Stimulated activated CD8-positive, alpha-beta memory T cell treated with anti-CD3 and anti-CD28 coated beads, Interleukin-2, amount 100 ng/mL, for 1 hour (primary cell): ENCODE measurements at regions not wholly inside any gene's neighbourhood (a gene's known extent, or its start where the extent isn't known, plus 50 kb on each side); places are given as distances from the start of the nearest gene placed in this dataset.

Source experiments
- DNase-seq, 2 donors: peaks; one replicate each; pipeline ENCODE4 v3.0.0-alpha.2; 2020; ENCODE audit warnings: low read depth in 2 of 2

DNA sequence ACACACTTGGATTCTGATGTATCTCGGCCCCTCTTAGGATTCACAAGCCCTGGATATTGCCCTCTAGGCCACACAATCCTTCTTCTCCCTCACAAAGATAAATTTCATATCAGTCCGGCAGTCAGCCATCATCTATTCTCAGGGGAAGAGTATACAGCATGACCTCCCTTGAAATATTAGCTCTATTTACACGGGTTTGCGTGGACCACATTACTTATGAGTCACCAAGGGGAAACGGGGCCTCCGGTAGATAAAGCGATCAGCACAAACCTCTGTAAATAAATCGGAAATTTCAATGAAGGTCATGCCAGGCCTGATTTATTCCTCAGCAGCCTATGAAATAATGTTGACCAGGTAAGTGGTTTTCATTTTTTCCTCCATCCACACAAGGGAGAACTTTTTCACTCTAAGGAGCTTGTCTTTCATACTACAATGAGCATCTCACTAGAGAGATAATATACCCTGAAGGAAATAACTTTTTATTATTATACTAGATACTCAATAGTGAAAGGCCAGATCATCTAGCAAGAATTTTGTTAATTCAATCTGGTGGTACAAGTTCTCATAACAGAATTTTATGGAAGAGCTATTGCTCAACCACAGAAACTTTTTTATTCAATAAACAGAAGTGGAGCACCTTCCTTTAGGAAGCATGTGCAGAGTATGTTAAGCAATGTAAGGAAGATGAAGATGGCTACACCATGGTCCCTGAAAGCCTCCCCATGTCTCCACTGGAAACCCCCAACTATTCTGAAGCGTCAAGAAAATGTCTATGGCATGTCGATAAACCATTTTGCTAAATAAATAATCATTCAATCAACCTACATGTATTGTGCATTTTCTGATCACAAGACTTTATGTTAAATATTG is 125.2 kb upstream of the PIK3C3 start:
- DNase-seq, result no peak

DNA sequence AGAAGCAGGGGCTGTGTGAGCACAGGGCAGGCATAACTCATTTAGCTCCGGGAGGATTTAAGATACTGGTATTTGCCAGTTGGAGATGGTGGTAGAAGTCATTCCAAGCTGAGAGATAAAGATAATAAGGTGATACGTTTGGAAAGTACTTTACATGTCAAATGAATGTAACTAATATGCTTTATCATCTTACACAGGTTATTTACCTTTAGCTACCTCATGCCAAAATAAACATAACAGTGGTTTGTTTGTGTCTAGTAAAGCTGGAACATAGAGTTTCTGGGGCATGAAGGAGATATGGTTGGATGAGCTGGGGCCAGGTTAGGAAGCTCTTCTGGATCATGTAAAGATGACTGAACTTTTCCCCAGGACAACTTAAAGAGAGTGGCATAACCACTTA is 126.9 kb upstream of the PIK3C3 start:
- no peak for DNase-seq

DNA sequence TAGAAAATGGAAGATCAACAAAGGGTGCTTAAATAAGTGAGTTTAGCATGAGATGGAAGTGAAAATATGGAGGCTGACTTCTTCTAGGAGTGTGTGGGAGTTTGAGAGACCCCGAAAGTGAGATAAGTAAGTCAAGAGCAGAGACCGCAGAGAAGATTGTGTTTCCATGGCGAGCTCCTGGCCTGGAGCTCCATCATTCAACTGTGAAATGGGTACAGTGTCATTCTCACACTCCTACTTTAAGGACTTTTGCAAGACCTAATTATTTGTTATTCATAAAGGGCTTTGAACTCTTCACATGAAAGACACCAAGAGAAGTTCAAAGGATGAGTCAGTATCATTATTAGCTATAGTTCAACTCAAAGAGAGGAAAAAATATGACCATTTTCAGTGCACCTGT is 134.2 kb upstream of the PIK3C3 start:
- DNase-seq, result no peak

DNA sequence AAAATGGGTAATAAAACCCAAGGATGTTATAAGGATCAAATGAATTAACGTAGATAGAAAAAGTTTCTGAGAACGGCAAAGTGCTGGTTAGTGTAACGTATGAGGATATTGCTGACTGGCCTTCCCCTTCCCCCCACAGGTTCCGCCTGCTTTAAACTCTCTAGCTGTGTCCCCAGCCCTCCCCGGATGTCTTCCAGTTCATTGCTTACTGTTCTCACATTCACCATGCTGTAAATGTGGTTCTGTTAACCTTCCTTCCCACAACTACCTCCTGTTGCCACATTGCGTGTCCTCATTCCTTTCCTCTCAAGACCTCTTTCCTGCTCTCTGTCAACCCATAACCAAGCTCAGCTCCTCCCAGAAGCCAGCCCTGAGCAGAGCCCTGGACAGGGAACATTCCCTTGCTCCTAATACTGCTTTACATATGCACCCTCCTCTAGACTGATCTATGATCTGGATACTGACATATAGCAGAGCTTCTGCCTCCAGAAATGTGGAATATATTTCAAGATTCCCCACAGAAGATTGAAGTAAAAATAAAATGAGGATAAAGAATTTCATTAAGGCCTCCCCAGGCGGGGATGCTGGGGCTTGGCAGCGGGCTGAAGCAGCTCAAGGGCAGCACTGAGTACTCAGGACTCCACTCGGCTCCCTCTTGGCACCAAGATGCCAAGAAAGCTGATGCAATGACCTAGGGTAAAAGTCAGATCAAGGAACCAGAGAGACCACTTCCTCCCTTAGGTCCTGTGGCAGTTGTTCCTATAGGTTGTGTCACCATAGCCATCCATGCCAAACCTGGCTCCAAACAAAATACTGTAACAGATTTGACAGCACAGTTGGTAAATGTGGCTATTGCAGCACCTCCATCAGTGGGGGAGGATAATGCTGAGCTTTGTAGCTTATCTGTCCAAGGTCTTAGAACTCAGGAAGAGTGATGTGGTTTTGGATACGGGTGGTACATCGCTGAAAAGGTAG is 136.4 kb upstream of the PIK3C3 start:
- no peak for DNase-seq

DNA sequence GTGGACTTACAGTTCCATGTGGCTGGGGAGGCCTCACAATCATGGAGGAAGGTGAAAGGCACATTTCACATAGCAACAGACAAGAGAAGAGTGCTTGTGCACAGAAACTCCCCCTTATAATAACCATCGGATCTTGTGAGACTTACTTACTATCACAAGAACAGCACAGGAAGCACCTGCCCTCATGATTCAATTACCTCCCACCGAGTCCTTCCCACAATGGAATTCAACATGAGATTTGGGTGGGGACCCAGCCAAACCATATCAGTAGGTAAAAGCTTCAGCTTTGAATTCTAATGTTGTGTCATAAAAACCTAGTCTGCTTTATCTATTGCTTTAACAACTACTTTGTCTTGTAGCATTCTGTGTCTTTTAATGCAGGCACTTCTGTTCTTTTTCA is 140.4 kb upstream of the PIK3C3 start:
- no peak for DNase-seq

DNA sequence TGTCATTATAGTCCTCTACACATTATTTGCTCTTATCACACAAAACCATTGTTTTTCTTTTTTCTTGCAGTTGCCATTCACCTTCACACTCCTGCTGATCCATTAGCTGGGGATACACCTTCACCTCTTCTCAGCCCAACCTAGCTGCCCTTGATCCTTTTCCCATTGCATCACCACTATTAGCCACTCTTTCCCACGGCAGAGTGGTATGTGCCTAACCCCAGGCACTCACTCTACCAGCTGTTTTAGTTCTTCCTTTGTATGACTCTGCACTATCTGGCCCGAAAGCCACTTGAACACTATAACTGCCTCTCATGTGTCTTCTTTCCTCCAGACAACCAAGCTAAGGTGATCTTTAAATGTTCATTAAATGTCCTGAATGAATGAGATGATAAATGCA is 145.4 kb upstream of the PIK3C3 start:
- DNase-seq, result no peak

DNA sequence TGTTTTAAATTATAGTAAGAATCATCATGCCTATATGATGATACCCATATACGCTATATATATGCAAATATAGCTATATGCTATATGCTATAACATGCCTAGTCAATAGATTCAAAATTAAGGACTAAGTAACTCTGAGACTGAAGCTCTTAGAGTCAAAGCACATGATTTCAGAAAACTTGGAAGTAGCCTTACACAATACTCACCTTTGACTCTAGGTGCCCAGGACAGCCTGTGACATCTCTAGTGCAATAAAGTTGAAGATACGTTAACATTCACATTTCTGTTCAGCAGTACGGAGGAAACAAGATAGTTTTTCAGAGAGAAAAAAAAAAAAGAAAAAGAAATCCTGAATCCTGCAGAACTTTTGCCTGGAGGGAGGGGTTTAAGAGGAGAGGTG is 149.7 kb upstream of the PIK3C3 start:
- no peak for DNase-seq

DNA sequence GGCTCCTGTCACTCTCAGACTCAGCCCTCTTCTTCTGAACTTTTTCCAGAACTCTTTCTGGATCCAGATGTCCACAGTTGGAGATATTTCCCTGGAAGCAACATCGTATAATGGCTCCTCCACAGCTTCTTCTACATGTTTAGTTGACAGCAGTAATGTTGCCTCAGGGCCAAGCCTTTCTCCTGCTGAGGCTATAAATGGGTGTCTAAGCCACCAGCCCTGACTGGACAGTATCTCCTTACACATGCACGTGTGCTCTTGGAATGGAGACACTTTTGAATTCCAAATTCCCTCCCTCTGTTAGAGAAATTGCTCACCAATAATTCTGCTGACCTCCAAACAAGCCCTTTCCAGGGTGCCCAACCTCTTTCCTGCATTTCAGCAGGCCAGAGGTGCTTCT is 156.2 kb upstream of the PIK3C3 start:
- DNase-seq, result no peak

DNA sequence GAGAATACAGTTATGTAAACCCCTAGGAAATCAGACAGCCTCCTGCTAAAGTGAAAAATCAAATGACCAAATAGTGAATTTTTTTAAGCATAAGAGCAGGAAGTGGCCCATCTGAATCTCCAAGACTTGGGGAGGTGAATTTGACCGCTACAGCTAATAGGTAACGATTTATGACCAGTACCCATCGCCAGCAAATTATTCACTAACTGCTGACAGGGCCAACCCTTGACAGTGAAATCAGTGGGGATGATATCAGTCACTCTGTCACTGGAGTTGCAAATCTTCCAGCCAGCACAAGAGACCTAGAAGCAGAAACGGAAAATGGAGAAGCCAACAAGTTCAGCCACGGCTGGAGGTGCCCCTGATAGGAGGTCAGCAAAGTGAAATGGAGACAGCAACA is 164.3 kb upstream of the PIK3C3 start:
- DNase-seq, result no peak

DNA sequence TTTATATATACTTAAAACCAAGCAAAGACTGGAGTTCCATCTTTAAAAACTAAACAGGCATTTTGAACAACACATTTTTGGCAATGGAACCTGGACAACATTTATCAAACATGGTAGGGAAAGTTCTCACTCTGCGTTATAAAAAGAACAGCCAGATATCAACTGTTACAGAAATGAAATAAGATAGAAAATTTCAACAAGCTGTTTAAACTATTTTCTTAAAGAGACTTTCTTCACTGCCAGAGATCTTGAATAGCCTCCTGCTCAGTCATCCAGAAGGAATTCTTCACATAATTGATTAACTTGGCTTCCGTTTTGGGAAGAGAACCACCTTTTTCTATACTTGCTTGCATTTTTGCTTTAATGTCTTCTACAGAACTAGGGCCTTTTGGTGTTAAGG is 166.0 kb upstream of the PIK3C3 start:
- no peak for DNase-seq

DNA sequence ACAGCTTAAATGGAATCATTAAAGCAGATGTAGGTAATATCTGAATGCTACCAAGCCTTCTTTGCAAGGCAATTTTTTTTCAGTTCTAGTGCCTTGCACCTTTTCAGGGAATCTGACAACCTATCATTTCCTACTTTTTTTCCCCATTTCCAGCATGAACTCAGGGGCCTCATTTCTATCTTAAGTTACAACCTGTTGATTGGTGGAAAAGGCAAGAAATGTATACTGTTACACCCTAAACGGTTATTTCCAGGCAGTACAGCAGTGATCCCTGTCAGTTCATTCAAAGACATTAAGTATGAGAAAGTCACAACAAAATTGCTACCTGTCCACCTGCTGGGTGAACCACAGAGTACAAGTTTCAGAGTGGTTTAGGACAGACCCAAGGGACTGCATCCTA is 171.2 kb upstream of the PIK3C3 start:
- DNase-seq, result no peak

DNA sequence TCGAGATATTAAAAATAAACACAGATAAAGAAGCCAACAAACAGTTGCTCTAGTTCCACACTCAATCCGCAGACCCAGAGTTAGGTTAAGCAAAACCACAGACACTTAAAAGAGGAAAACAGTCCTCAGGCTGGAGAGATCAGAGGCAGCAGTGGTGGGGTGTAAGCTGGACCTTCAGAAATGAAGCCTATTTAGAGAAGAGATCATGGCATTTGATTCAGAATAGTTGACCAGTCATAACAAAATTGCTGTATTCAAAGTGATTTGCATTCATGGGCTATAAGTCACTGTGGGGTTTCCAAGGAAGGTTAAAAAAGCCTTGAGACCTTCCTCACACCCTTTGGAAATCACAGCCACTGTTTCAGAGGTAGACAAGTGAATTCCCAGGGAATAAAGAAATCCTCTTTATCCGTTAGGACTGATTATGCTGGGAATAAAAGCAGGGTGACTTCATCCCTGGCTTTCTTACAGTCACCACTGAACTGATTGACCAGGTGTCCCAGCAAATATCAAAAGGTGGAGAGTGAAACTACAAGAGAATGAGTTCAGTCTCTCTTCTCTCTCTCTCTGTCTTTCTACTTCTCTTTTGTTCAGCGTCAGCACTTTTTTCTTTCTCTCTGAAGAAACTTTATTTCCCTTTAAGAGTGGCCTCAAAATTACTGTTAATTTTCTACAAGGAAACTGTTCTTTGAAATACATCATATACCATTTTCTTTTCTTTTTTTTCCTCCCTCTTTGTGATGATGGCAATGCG is 171.8 kb upstream of the PIK3C3 start:
- DNase-seq, result no peak

DNA sequence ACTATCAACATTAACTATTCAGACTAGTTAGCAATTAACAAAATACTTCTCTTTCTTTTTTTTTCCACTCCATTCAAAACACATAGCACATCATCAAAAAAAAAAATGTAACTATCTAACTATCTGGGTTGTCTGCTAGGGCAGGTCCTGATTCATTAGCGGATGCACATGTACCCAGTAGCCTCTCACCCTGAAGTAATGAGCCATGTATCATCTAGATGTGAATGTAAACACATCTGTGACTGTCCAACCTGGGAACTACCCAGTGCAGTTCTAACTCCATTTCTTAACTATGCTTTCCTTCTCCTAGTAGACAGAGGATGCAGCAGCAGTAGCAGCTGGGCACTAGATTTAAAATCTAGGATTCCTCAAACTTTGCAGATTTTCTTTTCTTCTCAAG is 183.1 kb upstream of the PIK3C3 start:
- DNase-seq, result no peak

DNA sequence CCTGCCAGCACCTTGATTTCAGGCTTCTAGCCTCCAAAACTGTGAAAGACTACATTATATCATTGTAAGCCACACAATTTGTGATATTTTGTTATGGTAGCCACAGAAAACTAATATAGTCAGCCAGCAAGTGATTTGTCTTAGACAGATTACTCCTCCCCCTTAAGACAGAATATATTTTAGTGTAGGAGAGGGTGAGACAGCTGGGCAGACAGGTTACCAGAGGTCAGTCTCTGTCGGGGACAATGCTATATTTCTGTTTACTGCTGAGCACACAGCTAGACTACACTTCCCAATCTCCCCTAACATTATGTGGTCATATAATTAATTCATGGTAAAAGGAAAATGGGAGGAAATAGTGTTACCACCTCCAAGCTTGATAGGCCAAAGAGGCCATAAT is 185.8 kb upstream of the PIK3C3 start:
- DNase-seq, result no peak

DNA sequence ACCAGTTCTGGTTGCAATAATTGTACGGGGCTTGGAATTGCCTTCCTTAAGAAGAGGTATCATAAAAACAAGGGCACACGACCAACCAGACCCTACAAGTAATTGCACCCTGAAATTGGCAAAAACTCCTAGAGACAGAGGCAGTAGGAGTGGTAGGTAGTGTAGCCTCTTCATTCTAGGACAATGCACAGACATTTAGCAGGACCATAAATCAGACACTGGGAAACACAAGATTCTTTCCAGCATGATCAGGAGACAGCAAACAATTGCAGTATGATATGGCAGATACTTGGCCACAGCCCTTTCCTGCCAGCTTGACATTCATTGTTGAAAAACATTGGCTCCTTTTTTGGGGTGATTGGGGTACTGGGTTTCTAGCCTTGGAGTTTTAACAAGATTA is 186.6 kb upstream of the PIK3C3 start:
- no peak for DNase-seq

DNA sequence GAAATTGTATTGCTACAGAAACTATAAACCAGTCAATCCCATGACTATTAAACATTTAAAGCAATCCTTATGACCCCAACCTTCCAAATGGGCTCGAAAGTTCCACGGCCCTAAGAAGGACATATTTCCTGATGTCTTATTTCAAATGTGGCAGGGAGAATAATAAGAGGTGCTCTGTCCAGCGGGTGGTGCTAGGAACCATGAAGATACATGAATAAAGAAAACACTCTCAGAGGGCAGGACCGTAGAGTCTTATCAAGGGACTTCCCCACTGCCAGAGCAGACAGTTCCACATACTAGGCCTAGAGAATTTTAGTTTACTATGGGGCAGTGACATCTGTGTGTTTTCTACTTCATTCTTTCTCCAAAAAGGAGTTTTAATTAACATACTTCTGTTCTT is 187.1 kb upstream of the PIK3C3 start:
- DNase-seq, result no peak

DNA sequence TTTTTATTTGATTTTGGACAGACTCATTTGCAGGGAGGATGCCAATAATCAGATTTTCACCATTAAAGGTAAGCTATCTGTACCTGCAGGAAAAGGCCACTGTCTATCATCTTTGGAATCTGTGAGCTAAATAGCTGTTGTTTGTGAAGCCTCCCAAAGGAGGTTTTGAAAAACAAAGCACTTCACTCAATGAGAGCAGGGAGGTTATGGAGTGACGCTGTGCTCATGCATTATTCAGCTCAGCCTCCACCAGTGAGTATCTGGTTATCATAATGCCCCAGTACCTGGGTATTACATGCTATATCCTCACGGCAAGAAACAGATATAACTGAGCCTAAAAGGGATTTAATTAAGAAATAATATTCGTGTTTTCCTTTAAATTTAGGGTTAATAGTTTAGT is 189.6 kb upstream of the PIK3C3 start:
- DNase-seq, result no peak

DNA sequence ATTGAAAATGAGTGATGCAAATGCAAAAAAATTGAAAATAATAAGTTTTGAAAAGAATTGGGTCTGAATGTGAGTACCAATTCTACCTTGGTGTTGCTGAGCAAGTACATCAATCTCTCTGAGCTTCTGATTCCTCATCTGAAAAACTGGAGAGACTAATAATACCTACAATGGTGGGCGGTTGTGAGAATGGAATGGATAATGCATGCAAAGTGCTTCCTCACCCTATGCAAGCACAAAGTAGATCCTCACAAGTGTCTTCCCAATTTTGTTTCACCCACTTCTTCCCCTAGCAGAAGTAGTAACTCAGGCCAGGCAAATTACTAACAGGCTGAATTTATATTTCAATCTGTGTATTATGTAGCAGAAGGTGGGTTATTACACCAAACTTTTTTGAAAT is 191.7 kb upstream of the PIK3C3 start:
- no peak for DNase-seq

DNA sequence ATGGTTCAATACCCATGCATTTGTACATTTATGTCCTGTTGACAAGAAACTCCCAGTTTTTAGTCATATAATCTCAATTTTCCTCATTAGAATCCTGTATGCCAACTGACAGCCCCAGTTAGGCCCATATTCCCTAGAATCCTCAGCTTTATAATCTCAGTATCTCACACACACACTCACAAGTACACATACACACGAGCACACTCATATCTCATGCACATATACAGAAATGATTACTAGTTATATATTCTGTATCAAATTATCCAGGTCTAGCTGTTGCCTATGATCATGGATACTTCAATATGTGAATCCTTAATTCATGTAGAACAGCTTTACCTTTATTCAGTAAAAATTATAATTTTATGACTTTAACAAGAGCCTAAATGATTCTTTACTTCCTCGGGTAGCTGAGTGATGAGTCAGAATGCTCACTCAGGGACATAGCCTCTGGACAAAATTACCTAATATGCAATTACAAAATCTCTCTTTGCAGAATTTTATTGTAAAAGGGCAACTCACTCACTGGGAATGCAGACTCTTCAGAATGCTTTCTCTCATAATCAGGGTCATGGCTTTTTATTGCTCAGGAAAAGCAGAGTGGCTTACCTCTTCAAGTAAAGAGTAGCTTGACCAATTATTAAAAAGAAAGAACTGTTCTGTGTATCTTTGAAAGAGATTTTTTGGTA is 193.6 kb upstream of the PIK3C3 start:
- no peak for DNase-seq

DNA sequence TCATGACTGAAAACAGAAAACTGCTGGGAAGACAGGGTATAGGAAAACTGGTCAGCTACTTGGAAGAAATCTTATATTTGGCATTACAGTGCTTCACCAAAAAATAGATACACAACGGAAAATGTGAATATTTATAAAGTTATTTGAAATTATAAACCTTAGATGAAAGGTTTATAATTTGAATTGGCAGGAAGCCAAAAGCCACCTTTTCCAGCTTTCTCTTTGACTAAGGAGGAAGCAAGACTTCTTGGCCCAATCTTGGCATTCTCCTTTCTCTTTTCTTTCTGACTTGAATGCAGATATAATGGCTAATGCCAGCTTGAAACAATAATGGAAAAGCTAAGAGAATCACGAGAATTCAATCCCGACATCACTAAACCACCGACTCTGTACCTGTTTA is 196.5 kb upstream of the PIK3C3 start:
- DNase-seq, result no peak

DNA sequence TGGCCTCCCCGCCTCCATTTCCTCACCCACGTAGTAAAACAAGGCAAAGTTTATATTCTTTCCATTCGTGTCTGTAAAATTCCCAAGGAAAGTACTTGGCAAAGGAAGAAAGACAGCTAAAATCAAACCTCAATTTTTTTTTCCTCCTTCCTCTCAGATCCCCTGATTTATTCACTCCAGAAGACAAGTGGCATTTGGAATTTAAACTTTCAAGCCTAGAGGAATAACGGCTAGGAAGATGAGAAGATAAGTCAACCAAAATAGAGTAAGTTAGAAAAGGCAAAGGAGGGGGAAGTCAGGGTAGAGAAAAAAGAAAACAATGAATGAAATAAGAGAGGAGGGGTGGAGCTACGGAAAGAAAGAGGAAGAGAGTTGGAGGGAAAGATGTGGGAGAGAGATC is 198.9 kb upstream of the PIK3C3 start:
- no peak for DNase-seq

DNA sequence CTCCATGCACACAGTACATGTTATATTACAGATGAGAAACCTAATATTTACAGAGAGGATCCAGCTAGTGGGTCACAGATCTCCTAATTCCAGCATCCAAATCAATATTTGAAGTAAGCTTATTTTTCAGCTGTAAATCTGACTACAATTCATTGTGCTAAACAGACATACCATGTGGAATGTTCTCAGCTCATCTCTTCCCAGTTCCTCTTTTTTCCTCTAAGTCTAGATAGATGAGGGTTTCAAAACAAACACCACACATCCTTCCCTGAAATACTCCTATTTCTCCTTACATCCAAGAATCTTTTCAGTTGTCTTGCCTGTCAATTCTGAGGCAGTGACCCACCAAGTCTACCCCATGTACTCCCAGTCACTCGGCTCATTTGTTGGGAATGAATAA is 200.7 kb upstream of the PIK3C3 start:
- no peak for DNase-seq
